Muscle of back (tissue), 3 donors: ENCODE measurements at regions not wholly inside any gene's neighbourhood (a gene's known extent, or its start where the extent isn't known, plus 50 kb on each side); places are given as distances from the start of the nearest gene placed in this dataset.
"Not testable (repeated sequence)": the region's sequence is repeated elsewhere in the genome, so short reads cannot be mapped to it uniquely, and the experiment has no call there.

ENCODE experiments used
- DNase-seq, 3 donors: peaks; one replicate each; pipeline versions ENCODE4 v3.0.0 to v3.0.0-alpha.2; 2013

DNA sequence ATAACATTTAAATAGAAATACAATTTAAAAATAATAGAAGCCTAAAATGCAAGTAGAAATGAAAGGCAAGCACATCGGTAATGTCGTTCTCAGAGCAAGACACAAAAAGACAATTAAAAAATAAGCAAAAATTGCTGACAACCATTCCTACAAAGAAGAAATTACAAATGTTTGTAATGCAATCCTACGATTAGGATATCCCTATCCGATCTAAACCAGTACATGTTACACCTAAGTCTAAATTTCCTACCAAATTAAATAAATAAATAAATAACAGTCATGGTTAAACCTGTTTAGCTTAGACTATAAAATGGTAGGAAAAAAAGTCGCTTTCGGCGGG lies 90.0 kb downstream of the ANXA2R start:
- no peak for DNase-seq

DNA sequence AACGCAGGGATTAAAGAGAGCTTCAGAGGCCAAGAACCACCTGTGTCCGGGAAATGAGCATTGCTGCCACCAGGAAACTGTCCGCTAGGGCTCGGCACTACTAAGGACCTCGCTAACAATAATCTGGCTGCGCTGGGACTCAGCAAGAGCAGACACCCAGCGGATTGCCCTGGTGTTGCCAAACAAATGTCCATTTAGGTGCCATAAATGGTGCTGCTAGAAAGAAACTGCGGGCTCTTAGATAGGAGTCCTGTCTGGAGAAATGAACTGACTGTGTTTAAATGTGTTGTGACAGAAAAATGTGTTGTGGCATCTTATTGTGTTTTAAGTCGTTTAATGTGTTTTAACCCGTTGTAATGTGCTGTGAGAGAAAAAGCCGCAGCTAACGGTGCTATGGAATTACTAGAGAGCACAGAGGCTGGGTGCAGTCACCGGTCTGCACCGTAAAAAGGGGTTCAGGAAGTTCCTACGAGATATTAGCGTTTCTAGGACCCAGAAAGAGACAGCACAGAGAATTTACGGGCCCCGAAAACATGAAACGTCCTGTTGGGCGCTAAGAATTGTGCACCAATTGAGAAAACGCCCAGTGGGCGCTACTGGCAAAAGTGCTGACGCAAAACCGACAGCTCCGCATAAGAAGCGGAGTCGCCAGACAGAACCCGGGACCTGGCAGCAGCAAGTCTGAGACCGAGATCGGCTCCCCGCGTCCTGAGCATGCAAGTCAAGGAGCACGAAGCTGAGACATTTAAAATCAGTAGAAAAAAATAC lies 90.6 kb downstream of the ANXA2R start:
- DNase-seq, result peak; percentile 38 to 76 (median 55)

DNA sequence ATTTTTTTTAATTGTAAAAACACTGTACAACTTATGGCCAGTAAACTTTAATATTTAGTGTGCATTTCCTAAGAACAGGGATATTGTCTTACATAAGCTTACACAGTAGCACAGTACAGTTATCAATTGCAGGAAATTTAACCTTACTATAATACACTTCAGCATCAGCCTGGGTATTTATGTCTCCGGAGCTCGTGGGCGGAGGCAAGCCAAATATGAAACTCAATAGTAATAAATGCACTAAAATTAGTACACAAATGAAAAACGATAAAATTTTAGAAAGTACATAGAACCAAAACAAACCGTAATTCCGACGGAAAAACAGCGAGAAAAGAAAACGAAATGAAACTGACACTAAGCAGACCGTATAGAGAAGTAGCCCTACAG lies 91.2 kb downstream of the ANXA2R start:
- no peak for DNase-seq

DNA sequence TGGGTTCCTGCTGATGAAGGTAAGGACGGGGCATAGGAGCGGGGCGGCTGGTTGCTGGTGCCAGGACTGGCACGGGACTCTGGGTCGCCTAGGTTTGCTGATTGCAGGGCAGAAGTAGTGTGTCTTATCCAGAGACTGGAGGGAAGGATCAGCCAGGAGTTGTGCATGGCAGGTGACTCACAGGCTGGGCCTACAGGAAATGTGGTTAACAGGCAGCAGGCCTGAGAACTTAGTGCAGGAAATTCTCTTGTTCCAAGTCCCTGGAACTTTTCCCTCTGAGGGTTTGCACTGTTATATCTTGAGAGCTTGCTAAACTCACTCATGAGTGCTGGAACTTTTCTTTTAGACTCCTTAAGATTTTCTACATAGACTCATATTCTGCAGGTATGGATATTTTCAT lies 95.1 kb downstream of the ANXA2R start:
- peak in 1 of 3 donors; percentile 70 for DNase-seq

DNA sequence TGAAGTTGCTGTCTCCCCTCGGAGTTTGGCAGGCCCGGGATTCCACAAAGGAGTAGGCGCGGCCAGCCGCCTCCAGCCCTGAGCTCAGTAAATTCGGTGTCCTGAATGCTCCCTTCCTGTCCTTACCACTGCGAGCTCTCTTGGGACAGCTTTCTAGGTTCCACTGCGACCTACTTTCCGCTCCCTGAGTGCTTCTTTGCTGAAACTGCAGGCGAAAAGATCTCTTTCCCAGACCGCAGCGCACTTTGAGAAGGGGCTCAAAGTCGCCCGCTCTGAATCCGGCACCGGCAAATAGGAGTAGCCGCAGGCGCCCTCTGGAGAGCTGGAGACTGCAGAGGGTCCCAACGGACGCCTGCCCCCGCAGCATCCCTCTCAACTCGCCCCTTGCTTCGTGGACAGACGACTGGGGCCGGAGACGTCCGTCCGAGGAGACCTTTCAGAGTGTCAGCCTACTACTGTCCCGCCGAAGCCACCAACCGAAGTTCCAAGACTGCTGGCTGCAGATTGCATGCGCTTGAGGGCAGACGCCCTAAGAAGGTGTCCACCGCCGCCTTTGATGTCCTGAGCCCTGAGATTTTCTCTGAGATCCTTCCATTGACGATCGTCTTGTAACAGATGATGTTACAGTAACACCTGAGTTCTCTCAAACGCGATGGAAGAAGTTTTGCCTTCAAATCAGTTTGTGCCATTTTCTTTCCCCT lies 96.0 kb downstream of the ANXA2R start:
- no peak for DNase-seq

DNA sequence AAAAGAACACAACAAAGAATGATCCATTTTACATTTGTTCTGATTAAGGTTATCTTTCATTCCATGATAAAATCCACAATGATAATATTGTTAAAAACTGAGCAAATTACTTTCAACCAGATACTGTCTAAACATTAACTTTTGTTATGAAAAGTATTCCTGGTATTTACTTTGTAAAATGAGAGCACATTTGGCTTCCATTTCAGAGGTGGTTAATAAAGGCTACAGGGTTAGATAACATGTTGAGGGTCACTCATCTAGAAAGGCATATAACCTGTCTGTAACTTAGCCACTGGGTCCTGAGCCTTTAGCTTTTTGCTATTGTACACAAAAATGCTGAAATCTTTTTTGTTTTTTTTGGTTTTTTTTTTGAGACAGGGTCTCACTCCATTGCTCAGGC lies 99.3 kb downstream of the ANXA2R start:
- DNase-seq, result no peak

- not testable (repeated sequence) for DNase-seq
These were observed 108.1 kb downstream of the ANXA2R start for GRCh38 chr5:42932011-42932410.

GRCh38 chr5:42931451-42931850 lies 108.7 kb downstream of the ANXA2R start:
- DNase-seq, result not testable (repeated sequence)

- no peak for DNase-seq
These were observed 109.2 kb downstream of the ANXA2R start for GRCh38 chr5:42930934-42931333.

- no peak for DNase-seq
These were observed 110.2 kb downstream of the ANXA2R start for GRCh38 chr5:42929871-42930270.

GRCh38 chr5:42927730-42928129 lies 112.4 kb downstream of the ANXA2R start:
- DNase-seq, result no peak

- DNase-seq, result no peak
These were observed 113.0 kb upstream of the SELENOP start for GRCh38 chr5:42924686-42925085.

- DNase-seq, result no peak
These were observed 112.5 kb upstream of the SELENOP start for GRCh38 chr5:42924226-42924625.

GRCh38 chr5:42923710-42924109 lies 112.0 kb upstream of the SELENOP start:
- no peak for DNase-seq

- DNase-seq, result no peak
These were observed 107.9 kb upstream of the SELENOP start for GRCh38 chr5:42919600-42919999.

DNA sequence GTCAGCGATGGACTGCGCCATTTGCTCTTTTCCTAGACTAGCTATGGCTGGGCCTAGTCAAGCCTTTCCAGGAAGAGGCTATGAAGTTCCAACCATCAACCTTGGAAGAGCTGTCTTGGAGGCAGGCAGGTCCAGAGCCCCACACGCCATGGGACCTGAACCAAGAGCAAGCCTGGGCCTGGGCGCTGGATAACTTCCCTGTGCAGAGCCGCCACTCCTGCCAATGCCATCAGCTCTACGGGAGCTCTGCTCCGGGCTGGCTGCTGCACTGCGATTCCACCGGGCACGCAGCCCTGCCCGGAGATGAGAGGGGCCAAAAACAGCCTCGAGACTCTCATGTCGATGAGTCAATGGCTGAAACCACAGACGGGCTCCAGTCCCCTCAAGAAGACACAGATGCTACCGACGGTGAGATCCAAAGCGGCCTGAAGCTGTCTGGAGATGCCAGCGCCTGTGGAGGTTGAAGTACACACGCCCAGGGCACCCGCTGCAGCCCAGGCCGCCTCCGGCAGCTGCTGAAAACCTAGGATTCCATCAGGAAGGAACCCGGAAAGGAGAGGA lies 103.7 kb upstream of the SELENOP start:
- DNase-seq, result no peak

DNA sequence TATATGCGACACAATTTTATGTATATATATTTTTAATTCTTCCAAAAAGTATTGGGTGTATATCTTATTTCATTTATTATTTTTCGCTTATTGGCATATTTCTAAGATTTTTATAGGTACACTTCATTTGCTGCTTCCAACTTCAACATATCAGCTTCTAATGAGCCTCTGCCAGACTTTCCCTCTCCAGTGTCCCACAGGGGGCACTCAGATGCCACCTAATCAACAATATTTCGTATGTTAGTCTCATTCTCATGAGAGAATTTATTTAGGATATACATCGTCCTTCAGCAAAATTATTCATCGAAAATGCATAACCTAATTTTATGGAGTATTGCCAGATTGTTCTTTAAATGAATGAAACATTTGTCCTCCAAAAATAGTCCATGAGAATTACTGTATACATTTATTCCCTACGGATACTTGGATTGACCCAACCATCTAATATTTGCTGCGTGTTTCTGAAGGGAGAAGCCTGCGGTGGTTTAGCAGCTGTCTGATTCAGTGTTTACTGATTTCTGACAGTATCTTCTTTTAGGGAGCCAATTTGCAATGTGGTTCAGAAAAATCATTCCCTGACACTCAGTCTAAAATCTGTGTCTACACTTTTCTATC lies 100.6 kb upstream of the SELENOP start:
- DNase-seq, result peak in 2 of 3 donors; percentile 7 to 12

GRCh38 chr5:42908509-42909488 lies 97.1 kb upstream of the SELENOP start:
- DNase-seq, result peak; percentile 79 to 90 (median 90)

GRCh38 chr5:42908086-42908485 lies 96.4 kb upstream of the SELENOP start:
- no peak for DNase-seq

- no peak for DNase-seq
These were observed 94.1 kb upstream of the SELENOP start for GRCh38 chr5:42905827-42906226.

GRCh38 chr5:42900734-42901133 lies 89.0 kb upstream of the SELENOP start:
- no peak for DNase-seq

GRCh38 chr5:42898760-42899159 lies 87.1 kb upstream of the SELENOP start:
- DNase-seq, result no peak
